ENCODE measurements at regions not wholly inside any gene's neighbourhood (a gene's known extent, or its start where the extent isn't known, plus 50 kb on each side); places are given as distances from the start of the nearest gene placed in this dataset.

- TF ChIP-seq CTCF (IDR thresholded peaks at IDR 0.05; ENCODE audit: borderline replicate concordance, extremely low read depth, low read length, poor library complexity, severe bottlenecking) (no peak), EZH2 (IDR thresholded peaks at IDR 0.05; ENCODE audit: borderline replicate concordance, low read depth, low read length, severe bottlenecking) (no peak)
Observed at GRCh38 chr15:100783291-100783690, 96.3 kb upstream of the ALDH1A3 start.
